Stimulated activated CD4-positive, alpha-beta T cell treated with anti-CD3 and anti-CD28 coated beads, Interleukin-12 subunit alpha, Interleukin-12 subunit beta, amount 100 ng/mL, for 4 hours (primary cell): ENCODE measurements at regions not wholly inside any gene's neighbourhood (a gene's known extent, or its start where the extent isn't known, plus 50 kb on each side); places are given as distances from the start of the nearest gene placed in this dataset.
"Not testable (repeated sequence)": the region's sequence is repeated elsewhere in the genome, so short reads cannot be mapped to it uniquely, and the experiment has no call there.

ENCODE experiments used
- DNase-seq: peaks from one replicate; pipeline ENCODE4 v3.0.0-alpha.2; 2020

- no peak for DNase-seq
These were observed 611.2 kb downstream of the PPP4R3C start for GRCh38 chrX:26851981-26852380.

- no peak for DNase-seq
These were observed 614.6 kb downstream of the PPP4R3C start for GRCh38 chrX:26848511-26848910.

DNA sequence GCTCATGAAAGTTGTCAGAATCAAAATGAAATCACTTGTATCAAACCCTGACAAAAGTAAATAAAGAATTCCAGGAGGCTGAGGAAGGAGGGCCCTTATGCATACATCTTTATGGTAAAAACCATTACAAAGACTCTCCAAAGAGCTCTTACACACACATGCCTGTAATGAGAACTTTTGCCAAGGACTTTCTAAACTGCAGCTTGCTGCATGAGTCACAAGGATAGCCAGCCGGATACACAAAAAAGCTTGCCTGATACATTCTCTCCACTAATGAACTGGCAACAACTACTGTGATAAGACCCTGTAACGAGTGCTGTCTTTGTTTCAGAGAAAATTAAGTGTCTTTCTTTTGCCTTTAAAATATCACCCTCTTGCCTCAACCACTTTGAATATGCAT, 618.1 kb downstream of the PPP4R3C start:
- no peak for DNase-seq

DNA sequence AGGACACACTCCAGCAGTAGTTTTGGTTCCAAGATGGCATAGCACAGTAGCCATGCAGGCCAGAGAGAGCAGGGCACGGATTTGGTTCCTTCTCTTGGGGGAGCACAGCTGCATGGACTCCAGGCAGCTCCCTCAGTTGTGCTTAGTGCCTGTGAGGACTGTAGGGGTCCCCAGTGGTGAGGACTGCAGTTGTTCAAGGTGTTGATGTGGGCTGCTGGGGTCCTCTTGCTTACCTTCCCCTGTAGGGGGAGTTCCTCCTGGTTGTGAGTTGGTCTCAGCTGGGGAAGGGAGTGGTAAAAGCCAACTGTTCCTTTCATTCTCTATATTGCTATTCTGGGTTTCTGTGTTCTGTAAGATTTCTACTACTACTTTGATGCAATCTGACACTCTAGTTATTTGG, 606.5 kb downstream of the MAGEB5 start:
- no peak for DNase-seq

GRCh38 chrX:26789751-26790150, 573.8 kb downstream of the MAGEB5 start:
- no peak for DNase-seq

DNA sequence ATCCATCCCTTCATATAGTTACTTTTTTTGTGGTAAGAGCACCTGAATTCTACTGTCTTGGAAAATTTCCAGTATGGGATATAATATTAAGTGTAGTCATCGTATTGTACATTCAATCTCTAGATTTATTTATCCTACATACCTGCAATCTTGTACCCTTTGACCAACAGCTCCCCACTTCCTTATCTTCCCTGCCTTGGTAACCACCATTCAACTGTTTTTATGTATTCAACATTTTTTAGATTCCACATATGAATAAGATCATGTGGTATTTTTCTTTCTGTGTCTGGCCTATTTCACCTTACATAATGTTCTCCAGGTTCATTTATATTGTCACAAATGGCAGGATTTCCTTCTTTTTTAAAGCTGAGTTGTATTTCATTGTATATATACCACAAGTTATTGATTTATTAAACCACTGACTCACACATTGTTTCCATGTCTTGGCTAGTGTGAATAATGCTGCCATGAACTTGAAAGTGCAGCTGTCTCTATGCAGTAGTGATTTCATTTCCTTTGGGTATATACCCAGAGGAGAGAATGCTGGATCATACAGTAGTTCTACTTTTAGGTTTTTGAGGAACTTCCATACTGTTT, 572.5 kb downstream of the MAGEB5 start:
- no peak for DNase-seq

- DNase-seq: no peak
These were observed 567.7 kb downstream of the MAGEB5 start for GRCh38 chrX:26783512-26784225.

DNA sequence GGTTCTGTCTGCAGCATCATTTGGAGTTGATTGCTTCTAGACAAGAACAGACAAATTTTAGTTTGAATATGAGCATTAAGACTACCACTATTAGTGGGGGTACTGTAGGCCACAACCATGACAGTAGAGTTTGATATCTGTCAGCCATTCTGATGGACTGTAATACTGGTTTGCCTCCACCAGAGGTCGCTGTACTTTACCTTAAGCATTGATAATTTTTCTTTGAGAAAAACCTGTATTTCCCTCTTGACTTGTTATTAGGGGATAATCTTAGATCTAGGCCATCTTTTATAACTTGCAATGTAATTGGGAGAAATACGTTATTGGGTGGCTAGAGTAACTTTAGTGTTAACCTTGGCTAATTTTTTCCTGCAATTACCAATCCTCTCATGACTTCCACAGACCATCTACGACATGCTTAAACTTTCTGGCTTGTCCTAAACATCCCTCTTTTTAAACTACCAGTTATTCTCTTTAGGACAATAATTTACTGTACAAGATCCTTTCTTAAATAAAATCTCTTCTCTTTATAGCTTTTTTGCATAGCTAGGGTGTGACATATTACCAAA, 562.4 kb downstream of the MAGEB5 start:
- DNase-seq: no peak

DNA sequence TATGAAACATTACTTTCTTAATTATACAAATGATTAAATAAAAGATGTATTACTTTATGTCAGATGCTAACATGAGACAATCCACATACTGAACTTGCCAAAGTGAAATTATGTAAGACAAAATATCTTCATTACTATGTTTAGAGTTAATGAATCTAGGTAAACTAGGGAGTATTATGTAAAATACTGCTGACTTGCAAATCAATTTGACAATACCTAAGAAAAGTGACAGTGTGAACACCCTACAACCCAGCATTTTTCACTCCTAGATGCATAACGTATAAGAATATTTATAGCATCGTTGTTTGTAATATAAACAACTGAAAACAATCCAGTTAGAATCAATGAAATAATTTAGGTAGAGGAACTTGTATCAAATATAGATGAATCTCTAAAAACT, 546.3 kb downstream of the MAGEB5 start:
- DNase-seq: no peak

DNA sequence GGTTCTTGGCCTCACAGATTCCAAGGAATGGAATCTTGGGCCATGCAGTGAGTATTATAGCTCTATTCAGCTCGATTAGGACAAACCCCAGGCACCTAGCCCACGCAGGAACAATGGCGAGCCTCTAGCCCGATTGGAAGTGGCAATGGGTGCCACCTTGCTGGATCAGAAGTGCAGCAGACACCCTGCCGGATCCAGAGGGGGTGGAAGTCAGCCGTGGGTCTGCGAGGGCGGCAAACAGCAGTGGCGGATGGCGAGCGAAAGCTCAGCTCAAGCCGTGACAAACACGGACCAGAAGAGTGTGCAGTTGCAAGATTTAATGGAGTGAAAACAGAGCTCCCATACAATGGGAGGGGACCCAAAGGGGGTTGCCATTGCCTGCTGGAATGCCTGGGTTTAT, 539.8 kb downstream of the MAGEB5 start:
- DNase-seq: not testable (repeated sequence)

DNA sequence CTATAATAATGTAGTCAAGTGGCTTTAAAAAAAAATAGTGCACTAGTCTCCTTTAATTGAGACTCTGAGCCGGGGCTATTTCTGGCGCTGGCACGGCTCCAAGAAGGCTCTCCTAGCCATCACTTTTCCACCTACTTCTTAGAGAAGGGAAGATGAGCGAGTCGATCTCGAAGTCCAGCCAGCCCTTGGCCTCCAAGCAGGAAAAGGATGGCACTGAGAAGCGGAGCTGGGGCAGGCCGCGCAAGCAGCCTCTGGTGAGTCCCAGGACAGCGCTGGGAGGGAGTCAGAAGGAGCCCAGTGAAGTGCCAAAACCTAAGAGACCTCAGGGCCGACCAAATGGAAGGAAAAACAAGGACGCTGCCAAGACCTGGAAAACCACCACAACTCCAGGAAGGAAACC, 531.9 kb downstream of the MAGEB5 start:
- no peak for DNase-seq

GRCh38 chrX:26722666-26723428, 506.9 kb downstream of the MAGEB5 start:
- DNase-seq: no peak

- DNase-seq: no peak
These were observed 456.6 kb downstream of the MAGEB5 start for GRCh38 chrX:26672571-26672970.

GRCh38 chrX:26670521-26670920, 454.6 kb downstream of the MAGEB5 start:
- no peak for DNase-seq

GRCh38 chrX:26664919-26665318, 448.9 kb downstream of the MAGEB5 start:
- DNase-seq: no peak

DNA sequence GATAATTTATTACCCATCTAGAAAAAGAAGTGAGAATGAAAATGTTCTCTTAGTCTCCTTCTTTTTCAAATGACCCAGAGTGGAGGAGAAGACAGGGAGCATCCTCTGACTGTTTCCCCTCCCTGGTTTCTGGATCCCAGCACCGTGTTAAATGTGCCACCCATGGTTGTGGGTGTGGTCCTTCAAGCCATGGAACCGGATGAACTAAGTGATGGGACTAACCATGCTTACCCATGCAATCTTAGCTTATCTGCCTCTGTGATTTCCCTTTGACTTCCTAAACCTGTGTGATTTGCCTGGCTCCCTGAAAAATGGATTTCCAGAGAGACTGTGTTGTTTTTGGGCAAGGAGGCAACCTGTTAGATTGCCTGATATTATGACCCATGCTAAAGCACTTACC, 437.1 kb downstream of the MAGEB5 start:
- DNase-seq: no peak

DNA sequence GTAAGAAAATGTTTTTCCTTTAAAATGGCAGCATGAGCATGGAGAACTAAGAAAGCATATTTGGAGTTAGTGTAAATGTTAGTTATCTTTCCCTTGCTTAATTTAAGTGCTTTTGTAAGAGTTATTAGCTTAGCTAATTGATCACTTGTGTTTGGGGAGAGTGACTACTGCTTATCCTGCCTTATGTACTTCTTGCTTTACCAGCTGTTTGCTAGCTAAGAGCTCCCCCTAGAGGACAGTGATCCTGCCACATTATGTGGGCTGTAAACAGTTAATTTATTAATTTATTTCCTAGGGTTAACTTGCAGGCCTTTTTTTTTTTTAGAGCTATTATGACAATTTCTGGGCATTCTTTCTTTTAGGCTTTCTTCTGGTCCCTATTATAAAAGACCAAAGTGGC, 435.8 kb downstream of the MAGEB5 start:
- no peak for DNase-seq

DNA sequence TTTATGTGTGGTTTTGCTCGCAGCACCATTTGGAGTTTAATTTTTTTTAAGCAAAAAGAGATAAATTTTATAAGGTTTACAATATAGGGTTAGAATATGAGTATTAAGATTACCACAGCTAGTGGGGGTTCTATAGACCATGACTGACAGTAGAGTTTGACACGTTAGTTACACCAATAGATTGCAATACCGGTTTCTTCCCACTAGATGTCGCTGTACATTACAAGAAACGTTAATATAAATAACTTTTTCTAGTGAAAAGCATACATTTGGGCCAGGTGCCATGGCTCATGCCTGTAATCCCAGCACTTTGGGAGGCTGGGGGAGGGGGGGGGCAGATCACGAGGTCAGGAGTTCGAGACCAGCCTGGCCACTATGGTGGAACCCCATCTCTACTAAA, 433.6 kb downstream of the MAGEB5 start:
- no peak for DNase-seq

GRCh38 chrX:26631385-26631784, 415.4 kb downstream of the MAGEB5 start:
- no peak for DNase-seq

DNA sequence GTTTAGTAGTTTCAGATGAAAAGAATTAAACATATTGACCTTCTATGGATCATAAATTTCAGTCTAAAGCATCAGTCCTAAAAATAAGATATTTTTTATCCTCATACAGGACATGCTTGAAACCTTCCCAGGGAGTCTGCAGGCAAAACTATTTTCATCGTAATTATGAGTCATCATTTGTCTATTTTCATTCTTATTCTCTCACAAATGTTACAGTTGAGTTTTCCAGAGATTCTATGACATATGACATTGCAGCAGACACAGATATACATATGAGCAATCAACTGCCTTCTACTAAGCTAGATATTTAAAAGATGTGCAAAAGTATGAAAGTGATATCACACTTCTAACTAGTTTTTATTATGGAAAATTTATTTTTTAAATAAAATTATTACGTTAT, 398.0 kb downstream of the MAGEB5 start:
- DNase-seq: no peak

GRCh38 chrX:26606971-26607370, 391.0 kb downstream of the MAGEB5 start:
- no peak for DNase-seq

- no peak for DNase-seq
These were observed 382.0 kb downstream of the MAGEB5 start for GRCh38 chrX:26597981-26598380.

- no peak for DNase-seq
These were observed 374.9 kb downstream of the MAGEB5 start for GRCh38 chrX:26590849-26591248.

GRCh38 chrX:26586570-26586969, 370.6 kb downstream of the MAGEB5 start:
- no peak for DNase-seq
